Muscle of back (tissue), 3 donors: ENCODE measurements at regions not wholly inside any gene's neighbourhood (a gene's known extent, or its start where the extent isn't known, plus 50 kb on each side); places are given as distances from the start of the nearest gene placed in this dataset.

Source experiments
- DNase-seq, 3 donors: peaks; one replicate each; pipeline versions ENCODE4 v3.0.0 to v3.0.0-alpha.2; 2013

DNA sequence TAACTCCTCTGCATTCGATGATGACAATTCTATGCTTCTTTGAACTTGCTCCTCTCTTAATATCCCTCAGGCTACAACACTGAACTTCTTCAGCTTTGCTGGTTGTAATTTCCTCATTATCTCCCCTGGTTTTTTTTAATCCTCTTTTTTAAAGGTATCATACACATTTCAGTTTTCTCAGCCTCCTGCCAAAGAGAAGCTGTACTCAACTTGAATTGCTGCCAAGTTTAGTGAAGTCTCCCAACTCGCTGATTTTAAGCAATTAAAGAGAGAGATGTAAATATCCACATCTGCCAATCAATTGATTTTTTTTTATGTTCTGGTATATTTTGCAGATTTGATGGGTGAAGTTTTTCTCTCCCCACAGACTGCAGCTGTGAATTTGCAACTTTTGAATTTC lies 817.8 kb downstream of the GALC start:
- no peak for DNase-seq

DNA sequence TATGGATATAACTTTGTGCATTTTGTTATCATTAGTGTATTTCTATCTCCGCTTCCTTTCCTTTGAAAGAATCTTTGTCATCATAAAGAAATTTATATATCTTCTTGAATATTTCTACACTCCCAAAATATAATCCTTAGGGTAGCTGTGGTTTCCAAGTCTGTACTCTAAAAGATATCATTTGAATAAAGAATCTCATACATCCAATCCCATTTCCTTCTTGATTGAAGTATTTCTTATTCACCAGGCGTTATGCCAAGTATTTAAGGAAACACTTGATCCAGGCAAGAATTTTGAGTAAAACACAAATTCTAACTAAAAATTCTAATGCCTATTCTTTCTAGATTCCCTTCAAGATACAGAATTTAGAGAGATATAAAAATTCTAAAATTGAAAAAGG lies 821.8 kb downstream of the GALC start:
- DNase-seq: no peak

DNA sequence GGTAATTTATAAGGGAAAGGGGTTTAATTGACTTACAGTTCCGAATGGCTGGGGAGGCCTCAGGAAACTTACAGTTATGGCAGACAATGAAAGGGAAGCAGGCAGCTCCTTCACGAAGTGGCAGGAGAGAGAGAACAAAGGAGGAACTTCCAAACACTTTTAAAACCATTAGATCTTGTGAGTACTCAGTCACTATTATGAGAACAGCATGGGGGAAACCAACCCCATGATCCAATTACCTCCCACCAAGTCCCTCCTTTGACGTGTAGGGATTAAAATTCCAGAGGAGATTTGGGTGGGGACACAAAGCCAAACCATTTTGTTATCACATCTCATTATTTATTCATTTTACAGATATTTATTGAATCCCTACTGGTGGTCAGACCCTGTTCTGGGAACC lies 822.8 kb downstream of the GALC start:
- no peak for DNase-seq

DNA sequence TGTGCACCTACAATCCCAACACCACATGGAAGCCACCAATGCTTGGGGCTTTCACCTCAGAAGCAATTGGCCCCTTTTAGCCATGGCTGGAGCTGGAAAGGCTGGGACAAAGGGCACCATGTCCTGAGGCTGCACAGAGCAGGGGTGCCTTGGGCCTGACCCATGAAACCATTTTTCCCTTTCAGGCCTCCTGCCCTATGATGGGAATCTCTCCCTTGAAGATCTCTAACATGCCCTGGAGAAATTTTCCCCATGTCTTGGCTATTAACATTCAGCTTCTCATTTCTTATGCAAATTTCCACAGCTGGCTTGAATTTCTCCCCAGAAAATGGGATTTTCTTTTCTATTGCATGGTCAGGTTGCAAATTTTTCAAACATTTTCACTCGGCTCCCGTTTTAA lies 823.6 kb downstream of the GALC start:
- no peak for DNase-seq

DNA sequence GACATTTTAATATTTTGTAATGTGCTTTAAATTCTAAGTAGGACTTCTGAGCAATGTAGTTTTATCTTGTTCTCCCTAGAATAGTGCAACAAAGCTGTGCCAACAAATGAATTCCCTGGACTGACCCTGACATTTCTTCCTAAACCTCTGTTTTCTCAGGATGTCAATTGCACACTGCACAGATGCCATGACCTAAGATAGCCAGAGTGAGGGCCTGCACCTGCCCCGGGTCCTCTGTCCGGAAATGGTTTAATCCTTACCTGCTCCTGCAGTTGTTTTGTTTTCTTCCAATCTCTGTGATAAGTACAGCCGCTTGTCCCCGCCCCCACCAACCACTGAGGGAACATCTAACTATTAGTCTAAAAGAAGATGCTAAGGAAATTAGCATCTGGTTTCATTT lies 831.5 kb downstream of the GALC start:
- DNase-seq: no peak

DNA sequence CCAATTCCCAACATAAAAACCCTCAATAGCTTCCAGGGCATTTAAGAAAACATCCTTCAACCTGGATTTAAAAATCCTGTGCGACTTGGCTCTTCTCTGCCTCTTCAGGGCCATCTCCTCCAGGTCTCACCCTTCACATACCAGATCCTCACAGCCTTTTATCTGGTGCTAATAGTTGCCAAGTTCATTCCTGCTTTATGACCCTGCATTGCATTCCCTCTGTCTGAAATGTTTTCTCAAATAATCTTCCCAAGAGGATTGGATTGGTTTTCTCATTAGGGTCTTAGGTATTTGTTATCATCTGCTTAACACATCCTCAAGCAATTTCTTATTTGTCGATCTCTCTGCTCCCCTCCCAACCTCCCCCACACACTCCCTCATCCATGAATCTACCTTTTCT lies 832.0 kb downstream of the GALC start:
- DNase-seq: no peak

DNA sequence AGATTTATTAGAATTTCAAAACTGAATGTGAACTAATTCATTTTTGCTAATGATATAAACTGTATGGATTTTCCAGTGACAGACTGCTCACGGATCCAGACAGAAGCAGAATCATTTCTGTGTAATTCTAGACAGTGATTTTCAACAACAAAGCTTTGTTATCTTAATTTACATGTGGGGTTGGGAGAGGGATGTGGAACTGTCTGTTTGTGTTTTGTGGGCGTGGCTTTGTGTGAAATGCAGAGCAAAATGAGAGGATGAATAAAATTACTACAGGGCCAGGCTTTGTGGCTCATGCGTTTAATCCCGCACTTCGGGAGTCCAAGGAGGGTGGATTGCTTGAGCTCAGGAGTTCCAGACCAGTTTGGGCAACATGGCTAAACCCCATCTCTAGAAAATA lies 834.7 kb downstream of the GALC start:
- DNase-seq: no peak

DNA sequence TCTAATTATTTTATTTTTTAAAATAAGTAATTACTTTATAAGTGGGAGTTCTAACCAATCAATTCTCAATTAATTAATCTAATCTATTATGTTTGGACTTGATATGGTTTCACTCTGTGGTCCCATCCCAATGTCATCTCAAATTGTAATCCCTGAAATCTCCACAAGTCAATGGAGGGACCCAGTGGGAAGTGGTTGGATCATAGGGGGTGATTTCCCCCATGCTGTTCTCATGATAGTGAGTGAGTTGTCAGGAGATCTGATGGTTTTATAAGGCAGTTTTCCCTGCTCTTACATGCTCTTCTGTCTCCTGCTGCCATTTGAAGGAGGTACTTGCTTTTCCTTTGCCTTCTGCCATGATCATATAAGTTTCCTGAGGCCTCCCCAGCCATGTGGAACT lies 836.1 kb downstream of the GALC start:
- DNase-seq: no peak

DNA sequence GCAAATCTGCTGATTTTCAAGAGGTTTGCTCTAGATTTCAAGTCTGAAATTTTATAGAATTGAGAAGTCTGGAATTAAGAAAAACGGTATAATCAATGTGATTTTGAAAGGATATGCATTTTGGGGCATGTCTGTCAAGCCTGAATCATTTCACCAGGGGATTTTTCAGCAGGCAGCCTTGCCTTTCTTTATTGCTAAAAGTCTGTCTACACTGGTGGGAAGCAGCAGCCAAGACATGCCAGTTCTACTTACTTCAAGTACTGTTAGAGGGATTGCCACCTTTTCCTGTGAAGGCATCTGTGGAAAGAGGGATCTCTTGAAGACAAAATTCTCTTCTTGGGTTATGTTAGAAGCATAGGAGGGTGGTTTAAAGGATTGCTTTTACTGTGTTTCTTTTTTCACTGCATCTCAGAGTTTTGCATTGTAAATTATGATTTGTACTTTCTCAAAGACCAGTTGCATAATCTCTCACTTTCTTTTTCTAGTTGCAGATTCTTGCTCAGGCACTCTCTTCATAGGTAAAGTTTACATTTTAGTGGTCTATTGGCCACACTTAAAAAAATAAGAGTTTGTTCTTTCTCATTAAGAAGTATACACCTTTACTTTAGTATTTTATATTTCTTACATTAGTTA lies 837.0 kb downstream of the GALC start:
- DNase-seq: no peak

DNA sequence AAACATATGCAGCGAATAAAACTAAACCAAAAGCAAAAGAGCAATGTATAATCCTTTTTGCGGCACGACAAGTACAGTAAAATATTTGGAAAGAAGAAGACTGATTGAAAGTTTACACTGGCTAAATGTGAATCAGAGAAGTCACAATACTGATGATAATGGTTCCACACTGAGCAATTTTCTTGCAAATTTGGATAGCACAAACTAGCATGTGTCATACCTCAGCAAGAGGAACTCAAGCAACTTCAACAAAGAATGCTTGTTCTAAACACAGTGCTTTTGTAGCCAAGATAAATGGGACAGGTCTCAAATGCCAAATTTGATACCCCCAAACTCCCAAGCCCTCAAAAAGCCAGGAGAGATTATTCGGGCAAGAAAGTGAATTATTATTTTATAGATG lies 839.1 kb downstream of the GALC start:
- no peak for DNase-seq

DNA sequence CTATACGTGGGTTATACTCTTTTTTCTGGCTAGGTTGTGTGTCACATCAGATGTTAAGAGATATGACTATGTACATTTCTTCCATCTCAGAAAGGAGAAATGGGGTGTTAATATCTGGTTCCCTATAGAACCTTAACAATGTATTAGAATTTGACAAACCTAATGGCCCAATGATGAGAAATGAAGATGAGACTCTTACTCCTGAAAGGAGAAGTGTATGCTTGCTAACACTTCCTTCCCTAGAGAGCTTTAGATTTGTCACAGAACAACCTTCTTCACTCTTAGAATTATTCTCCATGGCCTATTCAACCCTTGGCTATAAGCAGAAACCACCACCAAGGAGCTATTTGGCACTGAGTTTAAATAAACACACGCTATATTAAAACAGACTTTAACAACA lies 839.6 kb downstream of the GALC start:
- no peak for DNase-seq

DNA sequence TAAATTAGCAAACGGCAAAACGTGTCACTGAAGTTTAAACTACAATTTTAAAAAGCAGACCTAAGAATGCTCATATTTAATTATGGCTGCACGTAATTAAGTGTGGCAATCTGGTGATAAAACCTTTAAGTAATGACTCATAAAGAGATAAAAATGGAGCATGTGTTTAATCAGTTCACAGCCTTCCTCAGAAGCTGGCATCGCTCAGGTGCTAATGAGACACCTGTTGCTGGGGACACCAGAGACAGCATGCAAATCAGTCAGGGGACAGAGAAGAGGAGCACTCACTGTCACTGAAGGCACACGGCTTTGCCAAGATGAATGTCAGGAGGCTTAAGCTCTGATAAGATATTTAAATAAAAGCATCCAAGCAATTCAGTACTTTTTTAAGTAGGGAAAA lies 840.3 kb downstream of the GALC start:
- DNase-seq: no peak

DNA sequence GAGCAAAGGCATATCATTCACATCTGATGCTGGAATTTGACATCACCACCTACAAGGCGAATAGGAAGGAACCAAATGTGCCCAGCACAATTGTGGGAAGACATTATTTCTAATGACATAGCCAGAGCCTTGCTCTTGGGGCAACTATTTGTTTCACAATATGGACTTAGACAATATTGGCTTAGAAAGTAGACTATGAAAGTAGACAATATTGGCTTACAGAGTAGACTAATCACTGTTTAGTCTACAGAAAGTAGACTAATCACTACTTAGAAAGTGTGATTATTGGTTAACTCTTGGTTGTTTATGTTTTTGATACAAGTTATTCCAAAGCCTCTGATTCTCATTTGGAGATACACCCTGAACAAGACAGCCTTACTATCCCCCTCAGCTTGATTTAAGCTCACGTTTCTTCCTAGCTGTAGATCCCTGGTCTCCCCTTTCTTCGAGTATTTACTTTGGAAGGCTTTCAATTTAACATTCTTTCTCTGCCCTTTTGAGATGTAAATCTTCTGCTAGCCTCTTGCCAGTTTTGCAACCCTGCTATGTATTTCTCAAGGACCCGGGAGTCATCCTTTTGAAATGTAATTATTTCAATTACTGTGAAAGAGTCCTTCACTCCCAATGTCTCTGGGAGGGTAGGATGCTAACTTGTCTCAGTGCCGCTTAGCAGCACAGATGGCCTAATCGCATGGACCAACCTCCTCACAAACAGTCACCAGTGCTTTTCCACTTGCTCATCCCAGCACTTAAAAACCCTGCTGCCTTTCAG lies 843.2 kb downstream of the GALC start:
- DNase-seq: peak in 1 of 3 donors; percentile 69

DNA sequence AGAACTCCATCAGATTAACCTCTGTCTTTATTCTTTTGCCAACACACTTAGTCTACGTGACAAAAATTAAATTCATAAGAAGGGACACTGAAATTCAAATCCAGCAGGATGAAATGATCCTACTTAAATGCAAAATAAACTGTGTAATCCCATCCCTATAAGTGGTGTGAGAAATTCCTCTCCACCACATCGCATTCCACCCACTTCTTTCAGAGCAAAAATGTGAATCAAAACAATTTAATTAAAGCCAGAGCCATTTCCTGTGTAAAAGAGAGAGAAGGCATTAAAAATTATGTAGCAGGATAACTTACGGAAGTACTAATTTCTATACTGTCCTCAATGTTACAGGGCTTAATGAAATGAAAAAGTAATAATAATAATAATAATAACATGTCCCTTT lies 844.3 kb downstream of the GALC start:
- DNase-seq: peak in 1 of 3 donors; percentile 41

DNA sequence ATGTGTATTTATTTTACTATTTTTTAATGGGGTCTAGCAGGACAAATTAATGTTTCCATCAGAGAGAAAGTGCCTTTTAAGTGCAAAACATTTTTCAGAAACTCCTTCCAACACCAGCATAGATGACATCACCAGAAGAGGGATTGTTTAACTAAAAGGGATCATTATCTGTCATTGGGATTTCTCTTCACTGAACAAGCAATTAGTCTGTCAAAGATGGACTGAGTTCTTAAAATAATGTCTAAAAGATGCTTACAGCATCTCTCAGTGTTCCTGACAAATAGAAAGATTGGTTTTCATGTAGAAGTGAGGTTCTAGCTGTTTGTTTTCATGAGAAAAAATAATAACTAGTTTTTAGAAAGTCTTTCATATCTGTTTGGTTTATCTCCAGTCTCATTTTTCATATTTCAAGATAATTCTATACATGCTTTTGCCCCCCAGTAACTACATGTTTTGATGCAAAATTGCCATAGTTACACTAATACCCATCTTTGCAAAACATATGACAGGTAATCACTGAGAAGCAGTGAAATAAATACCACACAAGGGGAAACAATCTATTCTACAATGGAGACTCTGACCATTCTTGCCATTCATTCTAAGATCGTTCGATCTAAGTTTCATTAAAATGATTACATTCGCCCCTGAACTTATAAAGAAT lies 850.3 kb downstream of the GALC start:
- DNase-seq: no peak

DNA sequence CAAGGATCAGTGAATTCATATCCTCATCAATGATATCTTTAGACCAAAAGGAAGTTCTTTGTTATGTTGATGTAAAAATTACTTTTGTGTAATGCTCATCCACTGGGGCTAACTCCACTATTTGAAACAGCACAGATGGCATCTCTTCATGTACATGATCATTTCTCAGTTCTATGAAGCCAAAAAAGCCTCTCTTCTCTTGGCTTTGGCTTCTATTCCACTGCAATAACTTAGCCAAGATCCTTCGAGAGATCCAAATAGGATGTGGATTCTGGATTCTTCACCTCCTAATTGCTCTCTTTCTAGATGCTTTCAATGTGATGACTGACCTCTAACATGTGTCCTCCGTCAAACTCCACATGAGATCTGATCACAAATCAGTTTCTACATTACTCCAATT lies 851.2 kb downstream of the GALC start:
- DNase-seq: no peak

DNA sequence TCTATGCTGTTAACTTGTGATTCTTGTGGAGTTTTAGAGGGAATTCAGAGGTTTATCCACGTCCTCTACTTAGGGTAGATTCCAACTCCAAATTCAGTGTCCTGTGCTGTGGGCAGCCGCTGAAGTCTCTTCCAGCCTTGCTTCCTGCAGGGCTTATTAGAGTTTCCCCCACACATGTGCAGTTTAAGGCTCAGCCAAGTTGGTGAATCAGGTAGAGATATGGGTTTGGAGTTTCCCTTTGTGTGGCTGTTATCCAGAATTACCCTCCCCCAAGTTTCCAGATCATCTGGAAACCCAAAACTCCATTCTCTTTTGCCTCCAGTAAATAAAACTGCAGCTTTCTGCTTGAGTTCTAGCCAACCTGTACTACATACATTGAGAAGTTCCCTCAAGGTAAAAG lies 853.7 kb downstream of the GALC start:
- DNase-seq: no peak

DNA sequence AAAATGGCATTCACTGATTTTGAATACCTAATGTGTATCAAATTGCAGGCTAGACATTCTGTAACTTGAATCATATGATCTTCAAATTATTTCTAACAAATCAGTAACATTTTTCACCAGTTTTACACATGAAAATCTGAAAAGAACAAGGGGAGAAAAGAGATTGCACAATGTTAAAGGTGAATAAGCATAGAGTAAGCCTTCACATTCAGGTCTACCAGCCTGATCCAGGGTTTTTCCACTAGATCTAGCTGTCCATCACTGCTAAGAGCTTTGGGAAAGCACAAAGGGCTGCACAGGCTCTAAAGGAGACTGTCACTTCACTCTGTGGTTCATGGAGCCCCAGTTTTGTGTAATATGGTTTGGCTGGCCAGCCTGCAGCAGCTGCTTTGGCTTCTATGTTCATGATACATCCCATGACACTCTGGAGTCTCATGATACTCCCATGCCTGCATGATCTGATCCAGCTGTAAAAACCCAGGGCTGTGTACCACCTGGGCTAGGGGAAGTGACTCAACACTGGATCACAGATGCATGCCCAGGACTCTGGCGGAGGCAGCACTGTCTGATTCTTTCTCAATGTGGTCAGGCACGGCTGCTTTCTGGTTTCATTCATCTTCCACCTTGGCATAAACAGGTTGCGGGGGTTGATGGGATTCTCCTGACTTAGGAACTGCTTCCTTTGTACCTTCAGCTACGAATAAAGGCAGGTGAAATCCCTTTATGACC lies 859.7 kb downstream of the GALC start:
- peak in 2 of 3 donors; percentile 61 to 73 for DNase-seq

DNA sequence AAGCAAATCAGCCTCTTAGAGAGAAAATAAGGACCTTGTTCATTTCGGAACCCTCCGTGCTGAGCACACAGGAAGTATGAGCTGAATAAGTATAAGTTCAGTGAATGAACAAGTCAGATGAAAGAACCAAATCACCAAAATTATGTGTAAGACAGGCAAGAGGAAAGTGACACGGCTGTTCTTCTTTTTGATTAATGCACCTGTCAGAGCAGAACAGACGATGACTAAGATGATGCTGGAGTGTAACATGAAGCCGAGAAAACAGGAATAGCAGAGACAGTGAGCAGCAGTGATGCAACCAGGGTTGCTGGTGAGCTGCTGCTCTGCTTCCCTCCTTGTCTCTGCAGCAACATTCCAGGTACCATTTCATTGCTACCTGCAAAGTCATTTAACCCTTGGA lies 861.1 kb downstream of the GALC start:
- peak in 2 of 3 donors; percentile 40 to 46 for DNase-seq

DNA sequence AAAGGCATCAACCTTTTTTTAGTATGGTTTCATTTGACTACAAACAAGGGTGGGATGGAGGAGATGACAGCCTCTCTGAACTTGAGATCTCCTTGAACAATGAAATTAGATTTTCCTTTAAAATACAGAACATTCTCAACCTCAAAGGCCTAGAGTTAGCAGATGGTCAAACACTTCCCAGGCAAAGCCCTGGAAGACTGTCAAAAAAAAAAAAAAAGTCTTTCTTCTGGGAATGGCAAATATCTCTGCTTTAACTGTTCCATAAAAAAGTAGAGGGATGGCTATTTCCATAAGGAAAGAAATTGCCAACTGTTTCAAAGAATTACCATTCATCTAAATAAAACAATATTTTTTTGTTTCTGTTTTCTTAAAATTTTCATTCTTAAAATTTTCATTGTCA lies 870.8 kb downstream of the GALC start:
- peak in 1 of 3 donors; percentile 31 for DNase-seq

DNA sequence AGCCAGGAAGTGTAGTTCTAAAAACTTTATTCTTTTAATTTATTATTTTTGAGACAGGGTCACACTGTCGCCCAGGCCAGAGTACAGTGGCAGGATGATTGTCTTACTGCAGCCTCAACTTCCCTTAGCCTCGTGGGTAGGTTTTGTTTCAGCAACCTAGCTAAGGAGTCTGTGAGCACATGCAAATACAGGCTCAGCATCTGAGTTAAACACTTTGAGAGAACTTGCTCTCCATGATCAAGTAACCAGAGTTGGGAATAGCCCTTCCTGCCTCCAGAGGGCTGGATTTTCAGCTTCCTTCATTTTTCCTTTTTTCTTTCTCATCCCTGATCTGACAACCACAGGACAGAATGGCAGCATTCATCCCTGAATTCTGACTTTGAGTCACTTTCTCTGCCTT lies 871.3 kb downstream of the GALC start:
- DNase-seq: no peak

DNA sequence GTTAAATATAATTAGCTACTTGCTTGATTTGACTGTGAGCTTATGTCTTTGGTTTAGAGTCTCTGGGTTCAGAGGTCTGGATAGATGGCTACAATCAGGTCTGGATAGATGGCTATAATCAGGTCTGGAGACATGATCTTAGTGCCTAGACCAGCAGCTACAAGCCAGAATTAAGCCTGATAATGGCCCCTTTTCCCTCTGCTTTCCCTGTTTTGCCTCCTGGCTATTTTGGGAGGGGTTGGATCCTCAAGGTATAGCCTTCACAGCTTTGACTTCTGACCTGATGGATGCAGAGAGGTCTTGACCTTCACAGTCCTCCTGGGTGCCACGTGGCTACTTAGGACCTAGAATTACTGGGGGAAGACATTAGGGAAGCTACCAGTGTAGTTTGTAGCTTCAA lies 877.7 kb downstream of the GALC start:
- DNase-seq: no peak

DNA sequence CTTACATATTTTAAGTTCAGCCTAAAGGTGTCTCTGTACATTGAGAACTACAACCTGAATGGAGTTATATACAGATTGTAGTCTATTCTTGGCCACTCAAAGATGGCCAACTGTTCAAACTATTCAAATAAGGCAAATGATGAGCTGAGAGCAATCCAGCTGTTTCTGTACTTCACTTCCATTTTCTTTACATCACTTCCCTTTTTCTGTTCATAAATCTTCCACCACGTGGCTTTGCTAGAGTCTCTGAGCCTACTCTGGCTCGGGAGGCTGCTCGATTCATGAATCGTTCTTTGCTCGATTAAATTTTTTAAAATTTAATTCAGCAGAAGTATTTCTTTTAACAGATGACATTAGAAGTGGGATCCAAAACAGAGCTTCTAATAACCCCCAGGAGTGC lies 879.7 kb downstream of the GALC start:
- no peak for DNase-seq
